ENCODE measurements at regions not wholly inside any gene's neighbourhood (a gene's known extent, or its start where the extent isn't known, plus 50 kb on each side); places are given as distances from the start of the nearest gene placed in this dataset.

- peaks cover 1% of the 10 kb centered on the region for H3K4me1 Mint-ChIP-seq (ENCODE audit: low read depth)
- no peaks in the 10 kb centered on the region for H3K36me3 Mint-ChIP-seq (ENCODE audit: insufficient read depth)
- H3K27ac Mint-ChIP-seq, result no peak overlapping the region
- H3K4me3 Mint-ChIP-seq (ENCODE audit: low read depth), result no peak overlapping the region
- H3K27me3 Mint-ChIP-seq, result no peaks in the 10 kb centered on the region
- peaks cover 6% of the 10 kb centered on the region for H3K9me3 Mint-ChIP-seq (ENCODE audit: low read depth)
- DNase-seq (ENCODE audit: low spot score, unreplicated experiment), result no peak
- no peak for TF ChIP-seq CTCF (IDR thresholded peaks at IDR 0.05; ENCODE audit: unreplicated experiment)
These were observed 1129.9 kb downstream of the TAF11L14 start for GRCh38 chr5:18764161-18764560.

- no peaks in the 10 kb centered on the region for H3K36me3 Mint-ChIP-seq (ENCODE audit: insufficient read depth)
- TF ChIP-seq CTCF (IDR thresholded peaks at IDR 0.05; ENCODE audit: unreplicated experiment), result no peak
- H3K9me3 Mint-ChIP-seq (ENCODE audit: low read depth), result peaks cover 6% of the 10 kb centered on the region
- H3K27ac Mint-ChIP-seq, result no peak overlapping the region
- no peak for DNase-seq (ENCODE audit: low spot score, unreplicated experiment)
- H3K4me1 Mint-ChIP-seq (ENCODE audit: low read depth), result peaks cover 1% of the 10 kb centered on the region
- H3K4me3 Mint-ChIP-seq (ENCODE audit: low read depth), result no peak overlapping the region
- no peaks in the 10 kb centered on the region for H3K27me3 Mint-ChIP-seq
These were observed 1131.0 kb downstream of the TAF11L14 start for GRCh38 chr5:18765304-18765703.

GRCh38 chr5:18771097-18771610 is 1136.9 kb downstream of the TAF11L14 start:
- Mint-ChIP-seq H3K27me3 (no peaks in the 10 kb centered on the region), H3K36me3 (ENCODE audit: insufficient read depth) (no peaks in the 10 kb centered on the region), H3K4me3 (ENCODE audit: low read depth) (no peak overlapping the region), H3K27ac (no peak overlapping the region), H3K4me1 (ENCODE audit: low read depth) (peaks cover 1% of the 10 kb centered on the region), H3K9me3 (ENCODE audit: low read depth) (peaks cover 3% of the 10 kb centered on the region)
- TF ChIP-seq CTCF (IDR thresholded peaks at IDR 0.05; ENCODE audit: unreplicated experiment), result no peak
- no peak for DNase-seq (ENCODE audit: low spot score, unreplicated experiment)

GRCh38 chr5:18772475-18772874 is 1138.2 kb downstream of the TAF11L14 start:
- no peaks in the 10 kb centered on the region for H3K4me1 Mint-ChIP-seq (ENCODE audit: low read depth)
- no peak for DNase-seq (ENCODE audit: low spot score, unreplicated experiment)
- no peaks in the 10 kb centered on the region for H3K9me3 Mint-ChIP-seq (ENCODE audit: low read depth)
- no peak overlapping the region for H3K4me3 Mint-ChIP-seq (ENCODE audit: low read depth)
- H3K27me3 Mint-ChIP-seq, result no peaks in the 10 kb centered on the region
- no peaks in the 10 kb centered on the region for H3K36me3 Mint-ChIP-seq (ENCODE audit: insufficient read depth)
- H3K27ac Mint-ChIP-seq, result peak overlapping the region; percentile 8
- peak; percentile 57 for TF ChIP-seq CTCF (IDR thresholded peaks at IDR 0.05; ENCODE audit: unreplicated experiment)

- H3K4me1 Mint-ChIP-seq (ENCODE audit: low read depth), result peaks cover 3% of the 10 kb centered on the region
- H3K27ac Mint-ChIP-seq, result no peak overlapping the region
- peaks cover 5% of the 10 kb centered on the region for H3K9me3 Mint-ChIP-seq (ENCODE audit: low read depth)
- no peak overlapping the region for H3K4me3 Mint-ChIP-seq (ENCODE audit: low read depth)
- no peaks in the 10 kb centered on the region for H3K27me3 Mint-ChIP-seq
- no peak for TF ChIP-seq CTCF (IDR thresholded peaks at IDR 0.05; ENCODE audit: unreplicated experiment)
- H3K36me3 Mint-ChIP-seq (ENCODE audit: insufficient read depth), result no peaks in the 10 kb centered on the region
- DNase-seq (ENCODE audit: low spot score, unreplicated experiment), result no peak
These were observed 1144.0 kb downstream of the TAF11L14 start for GRCh38 chr5:18778225-18778624.

Data from progenitor cell of endocrine pancreas (in vitro differentiated cells).